H1 (cell line): ENCODE measurements at regions not wholly inside any gene's neighbourhood (a gene's known extent, or its start where the extent isn't known, plus 50 kb on each side); places are given as distances from the start of the nearest gene placed in this dataset.

Experiments used
- CTCF ChIA-PET: fragments of 300-600 bp; sonication (Branson Sonifier 250); formaldehyde crosslinking; loops from one replicate; lab custom pipeline; 2021; ENCODE audit not compliant: partially characterized antibody; lab: Charles Lee
- POLR2A ChIA-PET: fragments of 300-600 bp; sonication (Branson Sonifier 250); formaldehyde crosslinking; loops from one replicate; lab custom pipeline; 2021; ENCODE audit warnings: inconsistent platforms; ENCODE audit not compliant: partially characterized antibody; lab: Charles Lee
- DNase-seq, 2 experiments: peaks; one replicate each; pipeline versions ENCODE4 v3.0.0 to v3.0.0-alpha.2; 2010 to 2022; ENCODE audit warnings: low spot score in 2 of 2, low read depth in 1 of 2, mixed read lengths in 1 of 2
- FAIRE-seq: peaks from 2 replicates; lab custom pipeline; 2011; peaks lifted over from hg19 to GRCh38; lab: Jason Lieb, UNC
- H2AFZ ChIP-seq: 2 replicates; pipeline ENCODE4 v1.8.1; 2012; ENCODE audit warnings: low read length, inconsistent platforms
- H2AK5ac ChIP-seq: 2 replicates; pipeline ENCODE4 v1.6.1; 2013; ENCODE audit warnings: low read depth, low read length
- H2BK120ac ChIP-seq: replicated peaks from 2 replicates; pipeline ENCODE3; 2013; ENCODE audit warnings: low read depth, low read length, inconsistent platforms
- H2BK12ac ChIP-seq: 2 replicates; pipeline ENCODE4 v1.6.1; 2013; ENCODE audit warnings: low read depth, low read length
- H2BK15ac ChIP-seq: 2 replicates; pipeline ENCODE4 v1.6.1; 2013; ENCODE audit warnings: low read length
- H2BK20ac ChIP-seq: 2 replicates; pipeline ENCODE4 v1.6.1; 2013; ENCODE audit warnings: low read length
- H2BK5ac ChIP-seq: 2 replicates; pipeline ENCODE4 v1.6.1; 2013; ENCODE audit warnings: low read depth, low read length
- H3K14ac ChIP-seq: 2 replicates; pipeline ENCODE4 v1.6.1; 2013; ENCODE audit warnings: inconsistent platforms; ENCODE audit not compliant: insufficient read length
- H3K18ac ChIP-seq: 2 replicates; pipeline ENCODE4 v1.6.1; 2013; ENCODE audit warnings: low read length; ENCODE audit errors: extremely low read depth
- H3K23ac ChIP-seq: 2 replicates; pipeline ENCODE4 v1.6.1; 2013; ENCODE audit warnings: inconsistent platforms; ENCODE audit not compliant: insufficient read length
- H3K23me2 ChIP-seq: 2 replicates; pipeline ENCODE4 v1.6.1; 2013; ENCODE audit warnings: low read depth, low read length
- H3K27ac ChIP-seq: 2 replicates; pipeline ENCODE4 v1.6.1; 2011; ENCODE audit warnings: low read depth, low read length, inconsistent platforms
- H3K27me3 ChIP-seq, 4 experiments: replicated peaks in 1 of 4; 1 replicate in 1 of 4; 2 replicates in 3 of 4; pipeline versions ENCODE4 v1.6.1 to v1.8.1; 2011 to 2013; ENCODE audit warnings: low read length in 3 of 4, mild to moderate bottlenecking in 3 of 4, inconsistent platforms in 2 of 4, mixed read lengths in 2 of 4, moderate library complexity in 1 of 4; ENCODE audit not compliant: control insufficient read depth in 3 of 4, insufficient read depth in 3 of 4; ENCODE audit errors: extremely low read depth in 1 of 4
- H3K36me3 ChIP-seq, 4 experiments: 2 replicates each; pipeline versions ENCODE4 v1.6.1 to v1.8.1; 2011 to 2013; ENCODE audit warnings: mild to moderate bottlenecking in 4 of 4, low read length in 3 of 4, moderate library complexity in 2 of 4, control low read depth in 1 of 4, inconsistent platforms in 1 of 4; ENCODE audit not compliant: insufficient read depth in 4 of 4, control insufficient read depth in 2 of 4
- H3K4ac ChIP-seq: replicated peaks from 2 replicates; pipeline ENCODE3; 2013; ENCODE audit warnings: low read length, low read depth, mixed read lengths, inconsistent platforms; ENCODE audit not compliant: insufficient read length
- H3K4me1 ChIP-seq, 4 experiments: replicated peaks in 1 of 4; 1 replicate in 1 of 4; 2 replicates in 3 of 4; pipeline versions ENCODE4 v1.6.1 to v1.8.1; 2011 to 2013; ENCODE audit warnings: low read length in 3 of 4, inconsistent platforms in 2 of 4, mixed read lengths in 1 of 4; ENCODE audit not compliant: insufficient read depth in 4 of 4, control insufficient read depth in 3 of 4
- H3K4me2 ChIP-seq, 2 experiments: 2 replicates each; pipeline versions ENCODE4 v1.6.1 to v1.8.1; 2011 to 2013; ENCODE audit warnings: low read depth in 2 of 2, low read length in 2 of 2, control low read depth in 1 of 2, inconsistent platforms in 1 of 2, mild to moderate bottlenecking in 1 of 2; ENCODE audit not compliant: insufficient read depth in 1 of 2
- H3K4me3 ChIP-seq, 4 experiments: fragments of 200-600, 300-600 bp in 1 of 4; sonication (generic), shearing (Covaris generic), sonication (Bioruptor Twin) in 1 of 4; 2 replicates each; pipeline versions ENCODE4 v1.5.1 to v1.8.1; 2011 to 2016; ENCODE audit warnings: low read length in 4 of 4, low read depth in 3 of 4, control low read depth in 2 of 4, inconsistent platforms in 2 of 4, mild to moderate bottlenecking in 2 of 4, mixed read lengths in 1 of 4, moderate library complexity in 1 of 4; ENCODE audit not compliant: insufficient read depth in 2 of 4; ENCODE audit errors: extremely low read depth in 1 of 4
- H3K56ac ChIP-seq: replicated peaks from 2 replicates; pipeline ENCODE3; 2013; ENCODE audit warnings: low read depth, mild to moderate bottlenecking, mixed read lengths, low read length, inconsistent platforms; ENCODE audit not compliant: insufficient read length
- H3K79me1 ChIP-seq: 2 replicates; pipeline ENCODE4 v1.6.1; 2013; ENCODE audit warnings: low read depth, low read length, control low read depth
- H3K79me2 ChIP-seq, 2 experiments: 2 replicates each; pipeline versions ENCODE4 v1.6.1 to v1.8.1; 2012 to 2013; ENCODE audit warnings: low read length in 2 of 2, mild to moderate bottlenecking in 2 of 2, inconsistent platforms in 1 of 2; ENCODE audit not compliant: insufficient read depth in 2 of 2, control insufficient read depth in 1 of 2
- H3K9ac ChIP-seq, 4 experiments: replicated peaks in 1 of 4; 1 replicate in 1 of 4; 2 replicates in 3 of 4; pipeline versions ENCODE4 v1.6.1 to v1.8.1; 2011 to 2013; ENCODE audit warnings: low read depth in 3 of 4, low read length in 3 of 4, control low read depth in 2 of 4, mild to moderate bottlenecking in 2 of 4, moderate library complexity in 2 of 4, inconsistent platforms in 1 of 4; ENCODE audit errors: extremely low read depth in 1 of 4
- H3K9me3 ChIP-seq, 2 experiments: 2 replicates each; pipeline versions ENCODE4 v1.6.1 to v1.8.1; 2012 to 2013; ENCODE audit warnings: mild to moderate bottlenecking in 2 of 2, moderate library complexity in 2 of 2, control low read depth in 1 of 2, inconsistent platforms in 1 of 2, low read depth in 1 of 2, low read length in 1 of 2, mixed read lengths in 1 of 2; ENCODE audit not compliant: insufficient read depth in 2 of 2
- H4K20me1 ChIP-seq, 2 experiments: replicated peaks in 1 of 2; 2 replicates each; pipeline versions ENCODE3 to v1.8.1; 2011 to 2013; ENCODE audit warnings: inconsistent platforms in 2 of 2, low read length in 2 of 2, mild to moderate bottlenecking in 1 of 2; ENCODE audit not compliant: insufficient read depth in 2 of 2, control insufficient read depth in 1 of 2
- H4K5ac ChIP-seq: 2 replicates; pipeline ENCODE4 v1.6.1; 2013; ENCODE audit warnings: low read length, low read depth, mixed read lengths, inconsistent platforms; ENCODE audit not compliant: insufficient read length
- H4K8ac ChIP-seq: 2 replicates; pipeline ENCODE4 v1.8.0; 2013; ENCODE audit warnings: mild to moderate bottlenecking, moderate library complexity, low read length, inconsistent platforms; ENCODE audit not compliant: insufficient read depth; ENCODE audit errors: extremely low read depth
- H4K91ac ChIP-seq: replicated peaks from 2 replicates; pipeline ENCODE3; 2013; ENCODE audit warnings: low read length, mixed read lengths, inconsistent platforms; ENCODE audit not compliant: insufficient read length
- BACH1 ChIP-seq: IDR thresholded peaks from 2 replicates; pipeline ENCODE4 v1.6.1; 2012; ENCODE audit warnings: low read length, improper control_type of control experiment
- BRCA1 ChIP-seq: IDR thresholded peaks from 2 replicates; pipeline ENCODE4 v1.6.1; 2012; ENCODE audit warnings: low read depth, low read length, improper control_type of control experiment
- EGR1 ChIP-seq: IDR thresholded peaks from 2 replicates; pipeline ENCODE4 v1.6.1; 2011; ENCODE audit warnings: low read depth, low read length, borderline replicate concordance
- HDAC6 ChIP-seq: IDR thresholded peaks from one replicate; pipeline ENCODE4 v1.7.1; 2012; ENCODE audit warnings: low read depth, mild to moderate bottlenecking, inconsistent platforms, low read length, moderate library complexity
- JUN ChIP-seq: IDR thresholded peaks from 2 replicates; pipeline ENCODE4 v1.6.1; 2011; ENCODE audit warnings: low read depth, mild to moderate bottlenecking, improper control_type of control experiment, low read length
- KDM1A ChIP-seq: fragments of 200-600, 300-600 bp; sonication (generic); IDR thresholded peaks from 2 replicates; pipeline ENCODE4 v1.7.1; 2016; ENCODE audit warnings: mild to moderate bottlenecking, low read length, borderline replicate concordance
- KDM4A ChIP-seq: IDR thresholded peaks from one replicate; pipeline ENCODE4 v1.7.1; 2012; ENCODE audit warnings: low read depth, mild to moderate bottlenecking, moderate library complexity, low read length, inconsistent platforms; ENCODE audit not compliant: severe bottlenecking
- PHF8 ChIP-seq: fragments of 200-600 bp; sonication (generic); conservative IDR thresholded peaks from 2 replicates; pipeline ENCODE4 v1.7.1; 2012; ENCODE audit warnings: low read depth, mild to moderate bottlenecking, inconsistent platforms, low read length, moderate library complexity
- POLR2A ChIP-seq, 2 experiments: IDR thresholded peaks; 1 replicate in 1 of 2; 2 replicates in 1 of 2; pipeline ENCODE4 v1.6.1; 2011; ENCODE audit warnings: low read depth in 2 of 2, low read length in 2 of 2, mild to moderate bottlenecking in 2 of 2; ENCODE audit errors: control extremely low read depth in 1 of 2
- POLR2AphosphoS5 ChIP-seq: IDR thresholded peaks from 2 replicates; pipeline ENCODE4 v1.6.1; 2011; ENCODE audit warnings: low read depth, low read length
- POU5F1 ChIP-seq: IDR thresholded peaks from 2 replicates; pipeline ENCODE4 v1.6.1; 2011; ENCODE audit warnings: low read depth, mild to moderate bottlenecking, low read length, moderate library complexity
- RXRA ChIP-seq: IDR thresholded peaks from 2 replicates; pipeline ENCODE4 v1.6.1; 2011; ENCODE audit warnings: low read depth, mild to moderate bottlenecking, low read length, moderate library complexity; ENCODE audit not compliant: insufficient read depth
- TAF7 ChIP-seq: optimal IDR thresholded peaks from 2 replicates; pipeline ENCODE3; 2011; ENCODE audit warnings: low read depth, mild to moderate bottlenecking, inconsistent platforms, low read length, moderate library complexity, borderline replicate concordance
- TBP ChIP-seq: IDR thresholded peaks from 2 replicates; pipeline ENCODE4 v1.6.1; 2011; ENCODE audit warnings: low read depth, low read length, improper control_type of control experiment
- ZNF274 ChIP-seq: IDR thresholded peaks from 2 replicates; pipeline ENCODE4 v1.7.0; 2012; ENCODE audit warnings: low read length, borderline replicate concordance; ENCODE audit errors: extremely low read depth
- WGBS, 2 experiments: shearing (Covaris generic) in 1 of 2; methylation state at CpG; one replicate each; pipeline versions ENCODE4 v1.1.6 to v1.1.7; 2013 to 2015; ENCODE audit warnings: low lambda C conversion rate in 2 of 2, mixed read lengths in 2 of 2, inconsistent platforms in 1 of 2, low coverage in 1 of 2, missing lambda C conversion rate in 1 of 2; ENCODE audit not compliant: insufficient replicate concordance in 2 of 2, insufficient coverage in 1 of 2, insufficient read length in 1 of 2; ENCODE audit errors: extremely low coverage in 1 of 2, missing lambda C conversion rate in 1 of 2; 5-methylcytosine and 5-hydroxymethylcytosine counted together
- TF ChIP-seq, protein P1 (sequence below): IDR thresholded peaks from 2 replicates; pipeline ENCODE4 v1.6.1; 2012; ENCODE audit warnings: inconsistent platforms

DNA sequence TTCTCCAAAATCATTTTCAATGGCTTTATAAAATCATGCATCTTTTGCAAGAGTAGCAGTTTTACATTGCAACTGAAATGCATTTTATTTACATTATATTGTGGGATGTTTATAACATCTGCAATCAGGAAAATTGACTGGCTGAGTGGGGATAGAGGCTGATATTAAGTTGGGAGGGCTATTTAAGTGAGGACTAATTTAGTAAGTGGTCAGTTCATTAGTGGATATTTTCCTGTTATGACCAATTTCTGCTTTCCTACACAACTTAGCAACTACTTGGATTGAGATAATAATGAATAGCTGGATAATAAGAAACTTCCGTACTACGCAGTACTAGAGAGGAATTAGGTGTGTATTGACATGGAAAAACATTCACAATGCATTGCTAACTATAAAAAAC lies 92.9 kb upstream of the SSBP2 start:
- Histone ChIP-seq H4K5ac (no peak overlapping the region), H3K4me2 (no peak overlapping the region), H3K27ac (no peak overlapping the region), H2BK120ac (no peak overlapping the region), H2AFZ (no peak overlapping the region), H3K79me2 (no peaks in the 10 kb centered on the region), H3K4me1 (peaks cover 0 to under 1% (median 0%) of the 10 kb centered on the region in 4 experiments; a peak in 2 of 7 replicates), H4K8ac (no peak overlapping the region), H3K9me3 (no peaks in the 10 kb centered on the region), H3K14ac (no peak overlapping the region), H2AK5ac (no peak overlapping the region), H3K23ac (no peak overlapping the region), H2BK15ac (no peak overlapping the region), H2BK20ac (no peak overlapping the region), H2BK5ac (no peak overlapping the region), H4K20me1 (no peaks in the 10 kb centered on the region), H3K56ac (no peak overlapping the region), H3K4ac (no peak overlapping the region), H3K27me3 (no peaks in the 10 kb centered on the region), H3K36me3 (no peaks in the 10 kb centered on the region; a peak in 1 of 8 replicates), H3K79me1 (no peaks in the 10 kb centered on the region), H3K18ac (no peak overlapping the region), H3K9ac (no peak overlapping the region), H4K91ac (no peak overlapping the region), H2BK12ac (no peak overlapping the region), H3K4me3 (no peak overlapping the region), H3K23me2 (no peaks in the 10 kb centered on the region)
- WGBS, 2 experiments: 93% methylated on average over 2 of the region's 2 CpGs; no CpG with 5 or more reads in 1 of the 2 experiments
- DNase-seq (no peak), FAIRE-seq (no peak)
- ChIA-PET POLR2A (interaction anchor here (1.5 kb wide), 1 partner anchor 8 kb away, joined by 4 read pairs; no protein-coding TSS in a partner anchor), CTCF (interaction anchor here (1.0 to 1.9 kb wide), 4 partner anchors 8 to 417 kb away, joined by 3 to 4 read pairs (median 4); no protein-coding TSS in a partner anchor)
- TF ChIP-seq KDM1A (no peak), TAF7 (no peak), BRCA1 (no peak), BACH1 (no peak), HDAC6 (no peak), JUN (no peak), POU5F1 (no peak), PHF8 (no peak), POLR2AphosphoS5 (no peak), POLR2A (IDR thresholded peaks at IDR 0.05; ENCODE audit: control extremely low read depth in 1 of 2, low read depth in 2 of 2, low read length in 2 of 2) (no peak), RXRA (no peak), TBP (no peak), EGR1 (no peak), ZNF274 (no peak), KDM4A (no peak)
- TF ChIP-seq, protein P1, sequence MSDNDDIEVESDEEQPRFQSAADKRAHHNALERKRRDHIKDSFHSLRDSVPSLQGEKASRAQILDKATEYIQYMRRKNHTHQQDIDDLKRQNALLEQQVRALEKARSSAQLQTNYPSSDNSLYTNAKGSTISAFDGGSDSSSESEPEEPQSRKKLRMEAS: no peak
